ENCODE measurements at regions not wholly inside any gene's neighbourhood (a gene's known extent, or its start where the extent isn't known, plus 50 kb on each side); places are given as distances from the start of the nearest gene placed in this dataset.

GRCh38 chr9:106590759-106591505, 272.0 kb upstream of the ZNF462 start:
- no peak for DNase-seq (ENCODE audit: low read depth in 2 of 2)
- no peak overlapping the region for H3K4me3 ChIP-seq (replicated peaks in 1 of 2; ENCODE audit: low read depth in 2 of 2, low read length in 2 of 2)
- TF ChIP-seq, protein P1, sequence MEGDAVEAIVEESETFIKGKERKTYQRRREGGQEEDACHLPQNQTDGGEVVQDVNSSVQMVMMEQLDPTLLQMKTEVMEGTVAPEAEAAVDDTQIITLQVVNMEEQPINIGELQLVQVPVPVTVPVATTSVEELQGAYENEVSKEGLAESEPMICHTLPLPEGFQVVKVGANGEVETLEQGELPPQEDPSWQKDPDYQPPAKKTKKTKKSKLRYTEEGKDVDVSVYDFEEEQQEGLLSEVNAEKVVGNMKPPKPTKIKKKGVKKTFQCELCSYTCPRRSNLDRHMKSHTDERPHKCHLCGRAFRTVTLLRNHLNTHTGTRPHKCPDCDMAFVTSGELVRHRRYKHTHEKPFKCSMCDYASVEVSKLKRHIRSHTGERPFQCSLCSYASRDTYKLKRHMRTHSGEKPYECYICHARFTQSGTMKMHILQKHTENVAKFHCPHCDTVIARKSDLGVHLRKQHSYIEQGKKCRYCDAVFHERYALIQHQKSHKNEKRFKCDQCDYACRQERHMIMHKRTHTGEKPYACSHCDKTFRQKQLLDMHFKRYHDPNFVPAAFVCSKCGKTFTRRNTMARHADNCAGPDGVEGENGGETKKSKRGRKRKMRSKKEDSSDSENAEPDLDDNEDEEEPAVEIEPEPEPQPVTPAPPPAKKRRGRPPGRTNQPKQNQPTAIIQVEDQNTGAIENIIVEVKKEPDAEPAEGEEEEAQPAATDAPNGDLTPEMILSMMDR (IDR thresholded peaks at IDR 0.05; ENCODE audit: low read depth, low read length) = no peak

DNA sequence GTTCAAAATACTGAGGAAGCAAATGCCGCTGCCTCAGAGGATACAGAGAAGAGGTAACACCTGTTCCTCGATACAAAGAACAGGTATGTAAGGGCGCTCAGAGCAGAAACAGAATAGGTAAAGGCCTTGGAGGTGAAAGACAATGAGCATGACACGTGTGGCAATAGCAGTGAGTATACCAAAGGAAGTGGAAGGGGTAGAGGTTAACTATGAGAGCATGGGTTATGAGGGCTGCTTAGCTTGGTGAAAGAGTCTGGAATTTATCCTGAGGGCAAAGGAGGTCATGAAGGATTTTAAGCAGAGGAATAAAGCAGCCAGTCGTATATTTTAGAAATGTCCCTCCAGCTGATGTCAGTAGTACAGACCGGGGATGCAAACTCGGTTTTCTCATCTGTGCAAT, 269.8 kb upstream of the ZNF462 start:
- DNase-seq (ENCODE audit: low read depth in 2 of 2) = no peak
- H3K4me3 ChIP-seq (replicated peaks in 1 of 2; ENCODE audit: low read depth in 2 of 2, low read length in 2 of 2) = no peak overlapping the region
- TF ChIP-seq, protein P1 (IDR thresholded peaks at IDR 0.05; ENCODE audit: low read depth, low read length) = no peak

DNA sequence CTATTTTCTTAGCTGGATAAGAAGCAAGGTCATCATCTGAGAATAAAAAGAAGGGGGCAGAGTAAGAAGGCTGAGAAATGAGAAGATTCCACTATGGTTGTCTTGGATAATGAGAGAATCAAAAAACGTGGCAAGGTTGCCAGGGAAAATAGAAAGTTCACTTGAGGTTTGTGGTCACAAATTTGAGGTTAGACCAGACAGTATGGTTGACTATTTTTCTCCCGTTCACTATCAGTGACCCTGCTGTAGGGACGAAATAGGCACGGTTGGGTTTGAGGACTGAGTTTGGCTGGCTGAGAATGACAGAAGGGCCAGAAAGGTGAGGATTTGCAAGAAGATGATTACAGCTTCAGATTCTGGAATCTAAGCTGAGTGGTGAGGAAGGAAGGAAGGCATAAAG, 266.0 kb upstream of the ZNF462 start:
- TF ChIP-seq, protein P1 (IDR thresholded peaks at IDR 0.05; ENCODE audit: low read depth, low read length) = no peak
- no peak overlapping the region for H3K4me3 ChIP-seq (replicated peaks in 1 of 2; ENCODE audit: low read depth in 2 of 2, low read length in 2 of 2)
- DNase-seq (ENCODE audit: low read depth in 2 of 2) = no peak

GRCh38 chr9:106600955-106601560, 261.9 kb upstream of the ZNF462 start:
- H3K4me3 ChIP-seq (replicated peaks in 1 of 2; ENCODE audit: low read depth in 2 of 2, low read length in 2 of 2) = no peak overlapping the region
- no peak for DNase-seq (ENCODE audit: low read depth in 2 of 2)
- TF ChIP-seq, protein P1 (IDR thresholded peaks at IDR 0.05; ENCODE audit: low read depth, low read length) = no peak

- TF ChIP-seq, protein P1 (IDR thresholded peaks at IDR 0.05; ENCODE audit: low read depth, low read length) = no peak
- H3K4me3 ChIP-seq (replicated peaks in 1 of 2; ENCODE audit: low read depth in 2 of 2, low read length in 2 of 2) = no peak overlapping the region
- DNase-seq (ENCODE audit: low read depth in 2 of 2) = no peak
Measured at GRCh38 chr9:106602344-106602743, 260.6 kb upstream of the ZNF462 start.

- no peak for DNase-seq (ENCODE audit: low read depth in 2 of 2)
- TF ChIP-seq, protein P1 (IDR thresholded peaks at IDR 0.05; ENCODE audit: low read depth, low read length) = no peak
- H3K4me3 ChIP-seq (replicated peaks in 1 of 2; ENCODE audit: low read depth in 2 of 2, low read length in 2 of 2) = no peak overlapping the region
Measured at GRCh38 chr9:106613250-106613737, 249.7 kb upstream of the ZNF462 start.

Measured in cardiac fibroblast (primary cell).